ENCODE measurements at regions not wholly inside any gene's neighbourhood (a gene's known extent, or its start where the extent isn't known, plus 50 kb on each side); places are given as distances from the start of the nearest gene placed in this dataset.
"Not testable (repeated sequence)": the region's sequence is repeated elsewhere in the genome, so short reads cannot be mapped to it uniquely, and the experiment has no call there.

- Histone ChIP-seq H3K4me2 (ENCODE audit: low read length) (no peak overlapping the region; the same call in 1 of the 2 replicates), H2AFZ (ENCODE audit: low read depth, low read length) (peak overlapping the region; percentile 60; the same call in 1 of the 2 replicates), H3K79me2 (ENCODE audit: low read length) (no peaks in the 10 kb centered on the region), H4K20me1 (ENCODE audit: insufficient read depth, low read length) (no peaks in the 10 kb centered on the region), H3K27ac (ENCODE audit: low read length) (no peak overlapping the region), H3K4me3 (ENCODE audit: low read length) (no peak overlapping the region), H3K27me3 (ENCODE audit: low read depth, low read length) (no peaks in the 10 kb centered on the region), H3K4me1 (ENCODE audit: low read length) (no peaks in the 10 kb centered on the region), H3K9me3 (ENCODE audit: insufficient read depth, low read length) (no peaks in the 10 kb centered on the region), H3K9ac (ENCODE audit: low read length) (no peak overlapping the region), H3K36me3 (replicated peaks; ENCODE audit: low read depth, low read length) (no peaks in the 10 kb centered on the region)
- TF ChIP-seq CTCF (IDR thresholded peaks at IDR 0.05; ENCODE audit: low read depth, low read length) (no peak), EZH2phosphoT487 (IDR thresholded peaks at IDR 0.05; ENCODE audit: low read depth) (no peak)
These were observed 401.0 kb downstream of the BTG1 start for GRCh38 chr12:91744597-91744996.

GRCh38 chr12:91743704-91744321 is 401.8 kb downstream of the BTG1 start:
- Histone ChIP-seq H3K27me3 (ENCODE audit: low read depth, low read length) (no peaks in the 10 kb centered on the region), H2AFZ (ENCODE audit: low read depth, low read length) (no peak overlapping the region), H4K20me1 (ENCODE audit: insufficient read depth, low read length) (no peaks in the 10 kb centered on the region), H3K9ac (ENCODE audit: low read length) (no peak overlapping the region), H3K79me2 (ENCODE audit: low read length) (no peaks in the 10 kb centered on the region), H3K36me3 (replicated peaks; ENCODE audit: low read depth, low read length) (no peaks in the 10 kb centered on the region), H3K27ac (ENCODE audit: low read length) (no peak overlapping the region), H3K4me1 (ENCODE audit: low read length) (no peaks in the 10 kb centered on the region), H3K4me2 (ENCODE audit: low read length) (no peak overlapping the region), H3K4me3 (ENCODE audit: low read length) (no peak overlapping the region), H3K9me3 (ENCODE audit: insufficient read depth, low read length) (no peaks in the 10 kb centered on the region)
- no peak for TF ChIP-seq EZH2phosphoT487 (IDR thresholded peaks at IDR 0.05; ENCODE audit: low read depth)
- TF ChIP-seq CTCF (IDR thresholded peaks at IDR 0.05; ENCODE audit: low read depth, low read length): no peak

GRCh38 chr12:91743280-91743679 is 402.4 kb downstream of the BTG1 start:
- no peaks in the 10 kb centered on the region for H3K36me3 ChIP-seq (replicated peaks; ENCODE audit: low read depth, low read length)
- H3K9ac ChIP-seq (ENCODE audit: low read length): no peak overlapping the region
- H3K4me2 ChIP-seq (ENCODE audit: low read length): no peak overlapping the region
- H3K4me3 ChIP-seq (ENCODE audit: low read length): no peak overlapping the region
- H3K4me1 ChIP-seq (ENCODE audit: low read length): no peaks in the 10 kb centered on the region
- no peaks in the 10 kb centered on the region for H3K79me2 ChIP-seq (ENCODE audit: low read length)
- no peak overlapping the region for H2AFZ ChIP-seq (ENCODE audit: low read depth, low read length)
- H4K20me1 ChIP-seq (ENCODE audit: insufficient read depth, low read length): no peaks in the 10 kb centered on the region
- TF ChIP-seq CTCF (IDR thresholded peaks at IDR 0.05; ENCODE audit: low read depth, low read length) (no peak), EZH2phosphoT487 (IDR thresholded peaks at IDR 0.05; ENCODE audit: low read depth) (no peak)
- no peak overlapping the region for H3K27ac ChIP-seq (ENCODE audit: low read length)
- H3K9me3 ChIP-seq (ENCODE audit: insufficient read depth, low read length): no peaks in the 10 kb centered on the region
- H3K27me3 ChIP-seq (ENCODE audit: low read depth, low read length): no peaks in the 10 kb centered on the region

DNA sequence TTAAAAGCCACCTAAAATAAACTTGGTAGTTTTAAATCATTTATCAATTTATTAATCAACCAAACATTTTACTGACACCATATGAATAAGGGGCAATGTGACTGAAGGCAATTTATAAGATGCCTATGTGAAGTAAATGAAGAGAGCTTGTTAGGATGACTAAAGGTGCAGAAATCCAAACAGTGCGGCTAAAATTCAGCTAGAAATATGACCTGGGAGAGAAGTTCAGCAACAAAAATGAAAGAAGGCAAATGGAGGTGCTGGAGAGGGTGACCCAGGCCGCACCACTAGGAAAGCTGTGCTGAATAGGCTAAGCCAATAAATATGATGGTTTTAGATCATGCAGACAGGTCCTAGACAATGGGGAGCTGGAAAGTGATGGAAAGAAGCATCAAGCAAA is 403.7 kb downstream of the BTG1 start:
- Histone ChIP-seq H4K20me1 (ENCODE audit: insufficient read depth, low read length) (no peaks in the 10 kb centered on the region), H3K27ac (ENCODE audit: low read length) (no peak overlapping the region), H3K4me2 (ENCODE audit: low read length) (no peak overlapping the region), H3K4me1 (ENCODE audit: low read length) (no peaks in the 10 kb centered on the region), H3K9me3 (ENCODE audit: insufficient read depth, low read length) (no peaks in the 10 kb centered on the region), H3K27me3 (ENCODE audit: low read depth, low read length) (no peaks in the 10 kb centered on the region), H3K9ac (ENCODE audit: low read length) (no peak overlapping the region), H3K79me2 (ENCODE audit: low read length) (no peaks in the 10 kb centered on the region), H3K4me3 (ENCODE audit: low read length) (no peak overlapping the region), H3K36me3 (replicated peaks; ENCODE audit: low read depth, low read length) (no peaks in the 10 kb centered on the region), H2AFZ (ENCODE audit: low read depth, low read length) (no peak overlapping the region)
- no peak for TF ChIP-seq CTCF (IDR thresholded peaks at IDR 0.05; ENCODE audit: low read depth, low read length)

DNA sequence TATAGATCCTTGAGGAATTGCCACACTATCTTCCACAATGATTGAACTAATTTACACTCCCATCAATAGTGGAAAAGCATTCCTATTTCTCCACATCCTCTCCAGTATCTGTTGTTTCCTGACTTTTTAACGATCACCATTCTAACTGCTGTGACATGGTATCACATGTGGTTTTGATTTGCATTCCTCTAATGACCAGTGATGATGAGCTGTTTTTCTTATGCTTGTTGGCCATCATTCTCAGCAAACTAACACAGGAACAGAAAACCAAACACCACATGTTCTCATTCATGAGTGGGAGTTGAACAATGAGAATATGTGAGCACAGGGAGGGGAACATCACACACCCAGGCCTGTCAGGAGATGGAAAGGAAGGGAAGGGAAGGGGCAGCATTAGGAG is 411.8 kb downstream of the BTG1 start:
- not testable (repeated sequence) for H3K27ac ChIP-seq (ENCODE audit: low read length); H4K20me1 ChIP-seq (ENCODE audit: insufficient read depth, low read length); H3K36me3 ChIP-seq (replicated peaks; ENCODE audit: low read depth, low read length); H3K4me2 ChIP-seq (ENCODE audit: low read length); H3K4me1 ChIP-seq (ENCODE audit: low read length); H3K79me2 ChIP-seq (ENCODE audit: low read length); H3K4me3 ChIP-seq (ENCODE audit: low read length); H3K9me3 ChIP-seq (ENCODE audit: insufficient read depth, low read length); H3K27me3 ChIP-seq (ENCODE audit: low read depth, low read length); H2AFZ ChIP-seq (ENCODE audit: low read depth, low read length); H3K9ac ChIP-seq (ENCODE audit: low read length)

Data from OCI-LY3 (cell line).